Suprapubic skin (tissue), 4 donors: ENCODE measurements at regions not wholly inside any gene's neighbourhood (a gene's known extent, or its start where the extent isn't known, plus 50 kb on each side); places are given as distances from the start of the nearest gene placed in this dataset.

ENCODE experiments used
- DNase-seq, 2 donors: peaks; one replicate each; pipeline ENCODE4 v3.0.0-alpha.2; 2019; ENCODE audit warnings: low spot score in 2 of 2
- H3K27ac ChIP-seq: fragments of 200-600 bp; sonication (generic); one replicate; pipeline ENCODE4 v1.5.1; 2019
- H3K27me3 ChIP-seq: fragments of 200-600 bp; sonication (generic); one replicate; pipeline ENCODE4 v1.5.1; 2019
- H3K36me3 ChIP-seq: fragments of 200-600 bp; sonication (generic); one replicate; pipeline ENCODE4 v1.5.1; 2019
- H3K4me1 ChIP-seq: fragments of 200-600 bp; sonication (generic); one replicate; pipeline ENCODE4 v1.5.1; 2019
- H3K4me3 ChIP-seq: fragments of 200-600 bp; sonication (generic); one replicate; pipeline ENCODE4 v1.5.1; 2019; ENCODE audit warnings: mild to moderate bottlenecking
- H3K9me3 ChIP-seq: fragments of 200-600 bp; sonication (generic); one replicate; pipeline ENCODE4 v1.5.1; 2019
- CTCF ChIP-seq, 2 donors: fragments of 200-600 bp in 1 of 2; fragments of 450-650 bp in 1 of 2; sonication (generic) in 1 of 2; IDR thresholded peaks; one replicate each; pipeline ENCODE4 v1.5.1; 2016 to 2019; ENCODE audit warnings: antibody characterized with exemption in 2 of 2, mild to moderate bottlenecking in 1 of 2, moderate library complexity in 1 of 2
- EP300 ChIP-seq: sonication (generic); formaldehyde crosslinking; IDR thresholded peaks from one replicate; pipeline ENCODE4 v1.6.1; 2017; ENCODE audit warnings: antibody characterized with exemption
- POLR2A ChIP-seq, 2 donors: fragments of 450-650 bp; IDR thresholded peaks; one replicate each; pipeline ENCODE4 v1.6.1; 2017; ENCODE audit warnings: antibody characterized with exemption in 2 of 2, mild to moderate bottlenecking in 2 of 2, moderate library complexity in 2 of 2
- POLR2AphosphoS5 ChIP-seq, 3 donors: sonication (generic); formaldehyde crosslinking; IDR thresholded peaks; one replicate each; pipeline ENCODE4 v1.6.1; 2017; ENCODE audit warnings: antibody characterized with exemption in 3 of 3
- WGBS: methylation state at CpG from one replicate; pipeline ENCODE4 v1.1.5; 2018; 5-methylcytosine and 5-hydroxymethylcytosine counted together

- Histone ChIP-seq H3K4me1 (peaks cover 21% of the 10 kb centered on the region), H3K9me3 (no peaks in the 10 kb centered on the region), H3K27ac (no peak overlapping the region), H3K36me3 (no peaks in the 10 kb centered on the region), H3K4me3 (no peak overlapping the region), H3K27me3 (no peaks in the 10 kb centered on the region)
- DNase-seq = no peak
- TF ChIP-seq POLR2AphosphoS5 (IDR thresholded peaks at IDR 0.05) (no peak), CTCF (IDR thresholded peaks at IDR 0.05) (no peak)
- WGBS = 39% methylated on average over 2 of the region's 2 CpGs
Measured at GRCh38 chr5:145244788-145245187, 590.4 kb downstream of the PRELID2 start.

GRCh38 chr5:145244251-145244650, 590.9 kb downstream of the PRELID2 start:
- peaks cover 21% of the 10 kb centered on the region for H3K4me1 ChIP-seq
- H3K27ac ChIP-seq = no peak overlapping the region
- no peak for TF ChIP-seq CTCF (IDR thresholded peaks at IDR 0.05)
- TF ChIP-seq EP300 = no peak
- no peak for TF ChIP-seq POLR2AphosphoS5 (IDR thresholded peaks at IDR 0.05)
- no peak for TF ChIP-seq POLR2A (IDR thresholded peaks at IDR 0.05)
- H3K9me3 ChIP-seq = no peaks in the 10 kb centered on the region
- DNase-seq = no peak
- H3K4me3 ChIP-seq = no peak overlapping the region
- 86% methylated on average over 4 of the region's 4 CpGs for WGBS
- H3K27me3 ChIP-seq = no peaks in the 10 kb centered on the region
- no peaks in the 10 kb centered on the region for H3K36me3 ChIP-seq

- H3K27me3 ChIP-seq = no peaks in the 10 kb centered on the region
- no peaks in the 10 kb centered on the region for H3K36me3 ChIP-seq
- H3K27ac ChIP-seq = no peak overlapping the region
- no peaks in the 10 kb centered on the region for H3K9me3 ChIP-seq
- DNase-seq = no peak
- no peak overlapping the region for H3K4me3 ChIP-seq
- peaks cover 21% of the 10 kb centered on the region for H3K4me1 ChIP-seq
- TF ChIP-seq POLR2AphosphoS5 (IDR thresholded peaks at IDR 0.05) (no peak), CTCF (IDR thresholded peaks at IDR 0.05) (no peak), POLR2A (IDR thresholded peaks at IDR 0.05) (no peak), EP300 (no peak)
- WGBS = 81% methylated on average over 2 of the region's 2 CpGs
Measured at GRCh38 chr5:145243016-145243415, 592.1 kb downstream of the PRELID2 start.

- no peaks in the 10 kb centered on the region for H3K36me3 ChIP-seq
- no peaks in the 10 kb centered on the region for H3K27me3 ChIP-seq
- peaks cover 20% of the 10 kb centered on the region for H3K4me1 ChIP-seq
- no peak overlapping the region for H3K4me3 ChIP-seq
- 78% methylated on average over 1 of the region's 1 CpG for WGBS
- DNase-seq = no peak
- TF ChIP-seq EP300 = no peak
- TF ChIP-seq CTCF (IDR thresholded peaks at IDR 0.05) = no peak
- no peak for TF ChIP-seq POLR2A (IDR thresholded peaks at IDR 0.05)
- TF ChIP-seq POLR2AphosphoS5 (IDR thresholded peaks at IDR 0.05) = no peak
- no peaks in the 10 kb centered on the region for H3K9me3 ChIP-seq
- H3K27ac ChIP-seq = no peak overlapping the region
Measured at GRCh38 chr5:145242551-145242950, 592.6 kb downstream of the PRELID2 start.

GRCh38 chr5:145237843-145238242, 597.3 kb downstream of the PRELID2 start:
- DNase-seq = no peak
- WGBS = 9% methylated on average over 3 of the region's 3 CpGs
- no peak for TF ChIP-seq POLR2AphosphoS5 (IDR thresholded peaks at IDR 0.05)

GRCh38 chr5:145236983-145237382, 598.2 kb downstream of the PRELID2 start:
- no peaks in the 10 kb centered on the region for H3K4me1 ChIP-seq
- DNase-seq = no peak
- no peak overlapping the region for H3K27ac ChIP-seq
- H3K9me3 ChIP-seq = no peaks in the 10 kb centered on the region
- TF ChIP-seq CTCF (IDR thresholded peaks at IDR 0.05) (no peak), EP300 (no peak), POLR2A (IDR thresholded peaks at IDR 0.05) (no peak), POLR2AphosphoS5 (IDR thresholded peaks at IDR 0.05) (no peak)
- no peaks in the 10 kb centered on the region for H3K36me3 ChIP-seq
- H3K27me3 ChIP-seq = no peaks in the 10 kb centered on the region
- H3K4me3 ChIP-seq = no peak overlapping the region

More at GRCh38 chr5:145237843-145238242, 597.3 kb downstream of the PRELID2 start:
- Histone ChIP-seq H3K27me3 (no peaks in the 10 kb centered on the region), H3K27ac (no peak overlapping the region), H3K9me3 (no peaks in the 10 kb centered on the region), H3K4me1 (no peaks in the 10 kb centered on the region), H3K4me3 (no peak overlapping the region), H3K36me3 (no peaks in the 10 kb centered on the region)
